H1 (cell line): ENCODE measurements at regions not wholly inside any gene's neighbourhood (a gene's known extent, or its start where the extent isn't known, plus 50 kb on each side); places are given as distances from the start of the nearest gene placed in this dataset.

ENCODE experiments used
- CTCF ChIA-PET: fragments of 300-600 bp; sonication (Branson Sonifier 250); formaldehyde crosslinking; loops from one replicate; lab custom pipeline; 2021; ENCODE audit not compliant: partially characterized antibody; lab: Charles Lee
- POLR2A ChIA-PET: fragments of 300-600 bp; sonication (Branson Sonifier 250); formaldehyde crosslinking; loops from one replicate; lab custom pipeline; 2021; ENCODE audit warnings: inconsistent platforms; ENCODE audit not compliant: partially characterized antibody; lab: Charles Lee
- DNase-seq, 2 experiments: peaks; one replicate each; pipeline versions ENCODE4 v3.0.0 to v3.0.0-alpha.2; 2010 to 2022; ENCODE audit warnings: low spot score in 2 of 2, low read depth in 1 of 2, mixed read lengths in 1 of 2
- FAIRE-seq: peaks from 2 replicates; lab custom pipeline; 2011; peaks lifted over from hg19 to GRCh38; lab: Jason Lieb, UNC
- H2AFZ ChIP-seq: 2 replicates; pipeline ENCODE4 v1.8.1; 2012; ENCODE audit warnings: low read length, inconsistent platforms
- H2AK5ac ChIP-seq: 2 replicates; pipeline ENCODE4 v1.6.1; 2013; ENCODE audit warnings: low read depth, low read length
- H2BK120ac ChIP-seq: replicated peaks from 2 replicates; pipeline ENCODE3; 2013; ENCODE audit warnings: low read depth, low read length, inconsistent platforms
- H2BK12ac ChIP-seq: 2 replicates; pipeline ENCODE4 v1.6.1; 2013; ENCODE audit warnings: low read depth, low read length
- H2BK15ac ChIP-seq: 2 replicates; pipeline ENCODE4 v1.6.1; 2013; ENCODE audit warnings: low read length
- H2BK20ac ChIP-seq: 2 replicates; pipeline ENCODE4 v1.6.1; 2013; ENCODE audit warnings: low read length
- H2BK5ac ChIP-seq: 2 replicates; pipeline ENCODE4 v1.6.1; 2013; ENCODE audit warnings: low read depth, low read length
- H3K14ac ChIP-seq: 2 replicates; pipeline ENCODE4 v1.6.1; 2013; ENCODE audit warnings: inconsistent platforms; ENCODE audit not compliant: insufficient read length
- H3K18ac ChIP-seq: 2 replicates; pipeline ENCODE4 v1.6.1; 2013; ENCODE audit warnings: low read length; ENCODE audit errors: extremely low read depth
- H3K23ac ChIP-seq: 2 replicates; pipeline ENCODE4 v1.6.1; 2013; ENCODE audit warnings: inconsistent platforms; ENCODE audit not compliant: insufficient read length
- H3K23me2 ChIP-seq: 2 replicates; pipeline ENCODE4 v1.6.1; 2013; ENCODE audit warnings: low read depth, low read length
- H3K27ac ChIP-seq: 2 replicates; pipeline ENCODE4 v1.6.1; 2011; ENCODE audit warnings: low read depth, low read length, inconsistent platforms
- H3K27me3 ChIP-seq, 4 experiments: replicated peaks in 1 of 4; 1 replicate in 1 of 4; 2 replicates in 3 of 4; pipeline versions ENCODE4 v1.6.1 to v1.8.1; 2011 to 2013; ENCODE audit warnings: low read length in 3 of 4, mild to moderate bottlenecking in 3 of 4, inconsistent platforms in 2 of 4, mixed read lengths in 2 of 4, moderate library complexity in 1 of 4; ENCODE audit not compliant: control insufficient read depth in 3 of 4, insufficient read depth in 3 of 4; ENCODE audit errors: extremely low read depth in 1 of 4
- H3K36me3 ChIP-seq, 4 experiments: 2 replicates each; pipeline versions ENCODE4 v1.6.1 to v1.8.1; 2011 to 2013; ENCODE audit warnings: mild to moderate bottlenecking in 4 of 4, low read length in 3 of 4, moderate library complexity in 2 of 4, control low read depth in 1 of 4, inconsistent platforms in 1 of 4; ENCODE audit not compliant: insufficient read depth in 4 of 4, control insufficient read depth in 2 of 4
- H3K4ac ChIP-seq: replicated peaks from 2 replicates; pipeline ENCODE3; 2013; ENCODE audit warnings: low read length, low read depth, mixed read lengths, inconsistent platforms; ENCODE audit not compliant: insufficient read length
- H3K4me1 ChIP-seq, 4 experiments: replicated peaks in 1 of 4; 1 replicate in 1 of 4; 2 replicates in 3 of 4; pipeline versions ENCODE4 v1.6.1 to v1.8.1; 2011 to 2013; ENCODE audit warnings: low read length in 3 of 4, inconsistent platforms in 2 of 4, mixed read lengths in 1 of 4; ENCODE audit not compliant: insufficient read depth in 4 of 4, control insufficient read depth in 3 of 4
- H3K4me2 ChIP-seq, 2 experiments: 2 replicates each; pipeline versions ENCODE4 v1.6.1 to v1.8.1; 2011 to 2013; ENCODE audit warnings: low read depth in 2 of 2, low read length in 2 of 2, control low read depth in 1 of 2, inconsistent platforms in 1 of 2, mild to moderate bottlenecking in 1 of 2; ENCODE audit not compliant: insufficient read depth in 1 of 2
- H3K4me3 ChIP-seq, 4 experiments: fragments of 200-600, 300-600 bp in 1 of 4; sonication (generic), shearing (Covaris generic), sonication (Bioruptor Twin) in 1 of 4; 2 replicates each; pipeline versions ENCODE4 v1.5.1 to v1.8.1; 2011 to 2016; ENCODE audit warnings: low read length in 4 of 4, low read depth in 3 of 4, control low read depth in 2 of 4, inconsistent platforms in 2 of 4, mild to moderate bottlenecking in 2 of 4, mixed read lengths in 1 of 4, moderate library complexity in 1 of 4; ENCODE audit not compliant: insufficient read depth in 2 of 4; ENCODE audit errors: extremely low read depth in 1 of 4
- H3K56ac ChIP-seq: replicated peaks from 2 replicates; pipeline ENCODE3; 2013; ENCODE audit warnings: low read depth, mild to moderate bottlenecking, mixed read lengths, low read length, inconsistent platforms; ENCODE audit not compliant: insufficient read length
- H3K79me1 ChIP-seq: 2 replicates; pipeline ENCODE4 v1.6.1; 2013; ENCODE audit warnings: low read depth, low read length, control low read depth
- H3K79me2 ChIP-seq, 2 experiments: 2 replicates each; pipeline versions ENCODE4 v1.6.1 to v1.8.1; 2012 to 2013; ENCODE audit warnings: low read length in 2 of 2, mild to moderate bottlenecking in 2 of 2, inconsistent platforms in 1 of 2; ENCODE audit not compliant: insufficient read depth in 2 of 2, control insufficient read depth in 1 of 2
- H3K9ac ChIP-seq, 4 experiments: replicated peaks in 1 of 4; 1 replicate in 1 of 4; 2 replicates in 3 of 4; pipeline versions ENCODE4 v1.6.1 to v1.8.1; 2011 to 2013; ENCODE audit warnings: low read depth in 3 of 4, low read length in 3 of 4, control low read depth in 2 of 4, mild to moderate bottlenecking in 2 of 4, moderate library complexity in 2 of 4, inconsistent platforms in 1 of 4; ENCODE audit errors: extremely low read depth in 1 of 4
- H3K9me3 ChIP-seq, 2 experiments: 2 replicates each; pipeline versions ENCODE4 v1.6.1 to v1.8.1; 2012 to 2013; ENCODE audit warnings: mild to moderate bottlenecking in 2 of 2, moderate library complexity in 2 of 2, control low read depth in 1 of 2, inconsistent platforms in 1 of 2, low read depth in 1 of 2, low read length in 1 of 2, mixed read lengths in 1 of 2; ENCODE audit not compliant: insufficient read depth in 2 of 2
- H4K20me1 ChIP-seq, 2 experiments: replicated peaks in 1 of 2; 2 replicates each; pipeline versions ENCODE3 to v1.8.1; 2011 to 2013; ENCODE audit warnings: inconsistent platforms in 2 of 2, low read length in 2 of 2, mild to moderate bottlenecking in 1 of 2; ENCODE audit not compliant: insufficient read depth in 2 of 2, control insufficient read depth in 1 of 2
- H4K5ac ChIP-seq: 2 replicates; pipeline ENCODE4 v1.6.1; 2013; ENCODE audit warnings: low read length, low read depth, mixed read lengths, inconsistent platforms; ENCODE audit not compliant: insufficient read length
- H4K8ac ChIP-seq: 2 replicates; pipeline ENCODE4 v1.8.0; 2013; ENCODE audit warnings: mild to moderate bottlenecking, moderate library complexity, low read length, inconsistent platforms; ENCODE audit not compliant: insufficient read depth; ENCODE audit errors: extremely low read depth
- H4K91ac ChIP-seq: replicated peaks from 2 replicates; pipeline ENCODE3; 2013; ENCODE audit warnings: low read length, mixed read lengths, inconsistent platforms; ENCODE audit not compliant: insufficient read length
- WGBS, 2 experiments: shearing (Covaris generic) in 1 of 2; methylation state at CpG; one replicate each; pipeline versions ENCODE4 v1.1.6 to v1.1.7; 2013 to 2015; ENCODE audit warnings: low lambda C conversion rate in 2 of 2, mixed read lengths in 2 of 2, inconsistent platforms in 1 of 2, low coverage in 1 of 2, missing lambda C conversion rate in 1 of 2; ENCODE audit not compliant: insufficient replicate concordance in 2 of 2, insufficient coverage in 1 of 2, insufficient read length in 1 of 2; ENCODE audit errors: extremely low coverage in 1 of 2, missing lambda C conversion rate in 1 of 2; 5-methylcytosine and 5-hydroxymethylcytosine counted together

GRCh38 chr9:108552459-108553040 lies 303.2 kb downstream of the ACTL7B start:
- Histone ChIP-seq H3K36me3 (no peaks in the 10 kb centered on the region), H3K79me2 (no peaks in the 10 kb centered on the region), H3K18ac (no peak overlapping the region), H4K91ac (no peak overlapping the region), H3K23ac (no peak overlapping the region), H3K56ac (no peak overlapping the region), H2BK12ac (no peak overlapping the region), H3K4ac (no peak overlapping the region), H2AK5ac (no peak overlapping the region), H3K23me2 (no peaks in the 10 kb centered on the region), H4K8ac (no peak overlapping the region), H4K20me1 (no peaks in the 10 kb centered on the region), H3K4me3 (no peak overlapping the region), H3K9ac (no peak overlapping the region), H3K27ac (no peak overlapping the region), H2BK5ac (no peak overlapping the region), H3K4me1 (no peaks in the 10 kb centered on the region), H3K9me3 (no peaks in the 10 kb centered on the region), H2AFZ (0 out of 2 replicates have a peak overlapping the region, but pooled peaks have one; percentile 21), H2BK20ac (no peak overlapping the region), H2BK15ac (no peak overlapping the region), H4K5ac (no peak overlapping the region), H3K79me1 (no peaks in the 10 kb centered on the region), H3K4me2 (no peak overlapping the region), H3K27me3 (no peaks in the 10 kb centered on the region), H3K14ac (no peak overlapping the region), H2BK120ac (no peak overlapping the region)
- 80% methylated on average over 7 of the region's 7 CpGs; no CpG with 5 or more reads in 1 of the 2 experiments for WGBS, 2 experiments
- ChIA-PET CTCF (interaction anchor here (0.8 to 1.9 kb wide), 4 partner anchors 13 to 1070 kb away, joined by 3 to 5 read pairs (median 4); no protein-coding TSS in a partner anchor), POLR2A (no interaction called here)
- FAIRE-seq (no peak), DNase-seq (no peak)
